SK-N-SH (cell line): ENCODE measurements at regions not wholly inside any gene's neighbourhood (a gene's known extent, or its start where the extent isn't known, plus 50 kb on each side); places are given as distances from the start of the nearest gene placed in this dataset.
"Not testable (repeated sequence)": the region's sequence is repeated elsewhere in the genome, so short reads cannot be mapped to it uniquely, and the experiment has no call there.

ENCODE experiments used
- CTCF ChIP-seq: fragments of 200-600 bp; sonication (generic); IDR thresholded peaks from 2 replicates; pipeline ENCODE4 v1.6.1; 2017; ENCODE audit warnings: antibody characterized with exemption, mild to moderate bottlenecking, moderate library complexity
- EP300 ChIP-seq, 2 experiments: IDR thresholded peaks; 2 replicates each; pipeline versions ENCODE4 v1.4.0 to v1.6.1; 2012; ENCODE audit warnings: borderline replicate concordance in 1 of 2, low read depth in 1 of 2, low read length in 1 of 2
- FOSL2 ChIP-seq: IDR thresholded peaks from 2 replicates; pipeline ENCODE4 v1.4.0; 2012; ENCODE audit warnings: low read depth, mild to moderate bottlenecking, moderate library complexity, borderline replicate concordance
- FOXJ3 ChIP-seq: sonication (generic); formaldehyde crosslinking; IDR thresholded peaks from 2 replicates; pipeline ENCODE4 v1.5.1; 2020; ENCODE audit warnings: mild to moderate bottlenecking, missing genetic modification reagents
- FOXM1 ChIP-seq: IDR thresholded peaks from 2 replicates; pipeline ENCODE4 v1.4.0; 2012; ENCODE audit warnings: low read depth, mild to moderate bottlenecking
- NRF1 ChIP-seq: IDR thresholded peaks from 2 replicates; pipeline ENCODE4 v1.6.1; 2012; ENCODE audit warnings: low read depth, mild to moderate bottlenecking, low read length
- POLR2AphosphoS5 ChIP-seq: IDR thresholded peaks from 2 replicates; pipeline ENCODE4 v1.6.1; 2012; ENCODE audit warnings: low read depth, low read length
- RAD21 ChIP-seq: IDR thresholded peaks from 2 replicates; pipeline ENCODE4 v1.6.1; 2012; ENCODE audit warnings: mild to moderate bottlenecking, low read length
- REST ChIP-seq: IDR thresholded peaks from 2 replicates; pipeline ENCODE4 v1.6.1; 2012; ENCODE audit warnings: mild to moderate bottlenecking, low read depth, low read length, moderate library complexity
- RXRA ChIP-seq: IDR thresholded peaks from 2 replicates; pipeline ENCODE4 v1.4.0; 2012; ENCODE audit warnings: low read depth, mild to moderate bottlenecking, borderline replicate concordance
- SIN3A ChIP-seq: IDR thresholded peaks from 2 replicates; pipeline ENCODE4 v1.6.1; 2012; ENCODE audit warnings: low read depth, mild to moderate bottlenecking, low read length, moderate library complexity, borderline replicate concordance
- TAF1 ChIP-seq: IDR thresholded peaks from 2 replicates; pipeline ENCODE4 v1.6.1; 2012; ENCODE audit warnings: low read depth, mild to moderate bottlenecking, low read length, moderate library complexity, borderline replicate concordance
- USF2 ChIP-seq: fragments of 150-350 bp; IDR thresholded peaks from 2 replicates; pipeline ENCODE4 v1.6.1; 2017; ENCODE audit warnings: antibody characterized with exemption, low read length, low read depth, borderline replicate concordance

GRCh38 chr2:87573386-87574192 lies 174.3 kb upstream of the PLGLB2 start:
- not testable (repeated sequence) for TF ChIP-seq REST; POLR2AphosphoS5; NRF1; CTCF; EP300 (IDR thresholded peaks at IDR 0.05; ENCODE audit: borderline replicate concordance in 1 of 2, low read depth in 1 of 2, low read length in 1 of 2); FOXJ3; FOXM1; RXRA; TAF1; USF2; FOSL2; SIN3A; RAD21
